ENCODE measurements at regions not wholly inside any gene's neighbourhood (a gene's known extent, or its start where the extent isn't known, plus 50 kb on each side); places are given as distances from the start of the nearest gene placed in this dataset.

DNA sequence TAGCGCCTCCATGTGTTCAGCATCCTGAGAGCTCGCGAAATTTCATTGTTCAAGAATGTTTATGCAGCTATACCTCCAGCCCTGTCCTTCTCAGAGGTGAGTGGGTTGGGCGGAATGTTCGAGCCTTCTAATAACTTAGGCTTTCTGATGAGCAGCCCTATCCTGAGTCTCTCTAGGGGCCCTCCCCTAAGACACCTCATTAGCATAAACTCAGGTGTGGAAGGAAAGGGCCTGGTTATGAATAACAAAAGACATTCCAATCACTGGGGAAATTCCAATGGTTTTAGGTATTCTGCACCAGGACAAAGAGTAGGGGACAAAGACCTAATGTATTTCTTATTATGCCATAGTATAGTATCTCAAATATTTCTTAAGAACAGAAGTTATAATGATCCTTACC is 138.1 kb upstream of the PDZRN3 start:
- DNase-seq (ENCODE audit: low spot score): no peak

DNA sequence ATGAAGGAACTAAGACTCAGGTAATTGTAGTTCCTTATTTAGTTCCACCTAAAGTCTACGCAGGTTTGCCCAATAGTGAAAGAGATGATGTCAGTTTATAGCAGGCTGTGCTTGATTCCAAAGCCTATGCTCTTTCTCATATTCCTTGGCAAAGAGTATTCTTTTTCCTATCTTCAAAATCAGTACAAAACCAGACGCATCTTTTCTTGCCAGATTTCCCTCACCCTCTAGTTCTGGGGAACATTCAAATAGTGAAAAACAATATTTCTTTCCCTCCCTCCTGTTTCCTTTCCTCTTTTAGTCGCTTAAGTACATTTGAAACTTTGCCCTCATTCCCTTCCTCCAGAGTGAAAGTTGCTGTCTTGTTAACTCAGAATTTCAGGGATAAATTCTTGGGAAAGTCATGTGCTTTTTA is 134.6 kb upstream of the PDZRN3 start:
- no peak for DNase-seq (ENCODE audit: low spot score)

DNA sequence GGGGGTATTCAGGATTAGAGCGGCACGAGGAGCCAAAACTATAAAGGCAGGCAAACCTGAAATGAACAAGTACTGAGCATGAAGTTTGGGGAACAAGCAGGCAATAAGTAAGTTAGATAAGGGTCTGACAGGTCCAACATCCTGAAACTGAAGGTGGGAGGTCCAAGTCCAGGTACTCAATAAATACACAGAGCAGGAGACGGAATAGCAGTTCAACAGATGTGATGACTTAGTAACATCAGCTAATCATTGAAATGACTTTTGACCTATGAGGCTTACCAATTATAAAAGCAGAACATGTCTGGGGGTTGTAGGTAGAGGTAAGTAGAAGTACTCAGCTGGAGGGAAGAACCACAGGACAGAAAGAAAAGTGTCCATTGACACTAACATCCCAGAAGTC is 132.8 kb upstream of the PDZRN3 start:
- no peak for DNase-seq (ENCODE audit: low spot score)

DNA sequence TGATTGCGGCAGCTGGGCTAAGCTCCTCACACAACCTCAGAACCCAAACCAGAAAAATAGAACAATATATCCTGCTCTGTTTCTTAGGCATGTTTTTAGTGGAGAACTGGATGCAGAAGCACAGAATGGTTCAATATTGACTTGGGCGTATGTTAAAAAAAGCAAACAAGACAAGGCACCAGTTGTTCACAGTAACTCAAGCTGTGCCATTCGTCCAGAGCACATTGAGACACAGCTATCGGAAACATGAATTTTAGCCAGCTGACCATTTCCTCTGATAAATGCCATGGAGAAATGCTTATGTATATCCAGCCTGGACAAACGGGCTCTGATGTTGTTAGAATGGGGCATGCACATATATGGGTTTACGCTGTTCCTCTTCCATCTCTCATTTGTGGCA is 129.2 kb upstream of the PDZRN3 start:
- DNase-seq (ENCODE audit: low spot score): no peak

DNA sequence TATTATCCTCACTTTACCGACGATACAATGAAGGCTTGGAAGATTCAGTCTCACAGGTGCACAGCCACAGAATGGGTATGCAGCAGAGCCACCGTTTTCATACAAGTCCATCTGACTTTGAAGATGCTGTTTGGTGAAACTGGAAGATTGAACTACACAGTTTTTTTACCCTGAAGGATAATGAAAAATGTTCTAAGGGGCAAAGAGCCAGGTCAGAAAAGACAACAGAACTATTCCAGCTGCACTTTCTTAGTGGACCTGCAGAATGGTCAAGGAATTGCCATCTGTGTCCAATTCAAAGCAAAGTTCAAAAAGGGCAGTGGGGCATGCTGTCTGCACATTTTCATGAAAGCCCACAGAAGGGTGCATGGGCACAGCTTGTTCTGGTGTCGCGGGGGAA is 127.6 kb upstream of the PDZRN3 start:
- DNase-seq (ENCODE audit: low spot score): no peak

DNA sequence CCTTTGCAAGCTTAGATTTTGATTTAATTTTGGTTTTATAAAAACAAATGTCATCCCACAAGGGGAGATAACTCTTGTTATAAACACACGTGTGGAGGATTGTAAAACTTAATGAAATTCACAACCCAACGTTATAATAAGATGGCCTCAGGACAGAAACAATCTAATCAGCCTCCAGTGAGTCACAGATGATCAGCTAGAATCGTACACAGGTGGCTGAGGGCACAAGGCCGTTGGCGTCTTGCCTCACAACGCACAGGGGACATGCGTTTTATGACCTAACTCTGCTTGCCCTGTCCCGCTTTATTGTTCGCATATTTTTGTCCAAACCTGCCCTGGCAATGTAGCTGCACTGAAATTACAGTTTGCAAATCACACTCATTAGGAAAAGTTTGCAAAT is 121.9 kb upstream of the PDZRN3 start:
- no peak for DNase-seq (ENCODE audit: low spot score)

DNA sequence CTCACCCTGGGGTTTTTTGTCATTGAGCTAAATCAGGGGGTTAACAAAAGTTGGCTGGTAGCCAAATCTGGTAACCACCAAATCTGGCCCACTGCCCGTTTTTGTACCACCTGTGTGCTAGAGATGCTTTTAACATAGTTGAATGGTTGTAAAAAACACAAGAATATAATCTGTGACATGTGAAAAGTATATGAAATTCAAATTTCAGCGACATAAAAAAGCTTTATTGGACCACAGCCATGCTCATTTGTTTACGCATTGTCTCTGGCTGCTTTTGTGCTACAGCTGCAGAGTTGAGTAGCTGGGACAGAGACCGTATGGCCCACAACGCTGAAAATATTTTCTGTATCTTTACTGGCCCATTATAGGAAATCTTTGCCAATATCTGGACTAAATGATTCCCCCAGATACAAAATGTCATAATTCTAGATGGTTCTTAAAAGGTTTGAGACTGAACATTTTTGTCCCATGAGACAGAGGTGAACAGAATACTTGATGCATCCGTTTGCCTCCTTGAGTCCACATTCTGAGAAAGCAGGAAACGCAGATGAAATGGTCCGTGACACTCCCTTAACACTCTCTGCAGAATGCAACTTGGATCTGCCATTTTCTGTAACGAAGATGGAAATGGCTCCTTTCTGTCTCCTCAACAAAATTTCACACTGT is 120.9 kb upstream of the PDZRN3 start:
- no peak for DNase-seq (ENCODE audit: low spot score)

DNA sequence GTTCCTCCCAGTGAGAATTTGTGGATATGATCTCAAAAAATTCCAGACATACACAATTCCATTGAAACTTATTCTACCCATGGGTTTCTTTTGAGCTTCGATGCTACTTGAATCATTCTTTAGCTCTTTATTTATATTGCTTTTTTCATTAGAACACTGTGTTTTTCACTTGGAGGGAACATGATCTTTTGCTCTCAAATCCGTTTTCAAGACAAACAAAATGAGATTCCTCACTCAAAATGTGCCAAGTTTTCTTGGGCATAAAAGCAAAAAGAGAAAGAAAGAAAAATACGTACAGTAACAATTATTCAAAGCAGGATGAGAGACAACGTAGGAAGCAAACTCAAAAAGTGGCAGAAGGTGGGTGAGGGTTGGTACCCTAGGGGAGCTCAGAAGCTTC is 118.8 kb upstream of the PDZRN3 start:
- no peak for DNase-seq (ENCODE audit: low spot score)

DNA sequence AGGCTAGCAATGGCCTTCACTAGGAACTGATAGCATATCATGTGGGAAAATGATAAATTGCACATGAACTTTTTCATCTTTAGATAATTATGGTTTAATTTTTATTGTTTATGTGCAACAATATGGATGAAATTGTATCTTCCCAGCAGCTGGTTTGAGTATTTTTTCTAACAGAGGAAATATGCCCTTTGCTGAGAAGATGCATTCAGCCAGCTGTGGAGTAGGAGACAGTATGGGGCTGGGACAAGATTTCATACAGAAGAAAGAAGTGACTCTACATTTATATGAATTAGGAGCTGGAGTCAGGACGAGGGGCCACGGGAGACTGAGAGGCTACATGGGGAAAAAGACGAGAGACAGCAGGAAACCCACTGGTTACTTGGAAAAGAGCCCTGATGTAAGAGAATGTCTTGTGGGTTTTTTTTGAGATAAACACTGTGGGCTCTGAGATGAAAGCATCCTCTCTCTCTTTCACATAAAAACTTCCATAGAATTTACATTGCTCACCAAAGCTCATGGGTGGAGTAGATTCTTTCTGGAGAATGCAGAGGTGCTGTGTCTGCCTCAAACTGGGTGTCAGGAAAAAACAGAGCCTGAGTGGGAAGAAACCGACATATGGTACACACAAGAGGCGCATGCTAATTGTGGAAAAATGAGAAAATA is 115.2 kb upstream of the PDZRN3 start:
- no peak for DNase-seq (ENCODE audit: low spot score)

DNA sequence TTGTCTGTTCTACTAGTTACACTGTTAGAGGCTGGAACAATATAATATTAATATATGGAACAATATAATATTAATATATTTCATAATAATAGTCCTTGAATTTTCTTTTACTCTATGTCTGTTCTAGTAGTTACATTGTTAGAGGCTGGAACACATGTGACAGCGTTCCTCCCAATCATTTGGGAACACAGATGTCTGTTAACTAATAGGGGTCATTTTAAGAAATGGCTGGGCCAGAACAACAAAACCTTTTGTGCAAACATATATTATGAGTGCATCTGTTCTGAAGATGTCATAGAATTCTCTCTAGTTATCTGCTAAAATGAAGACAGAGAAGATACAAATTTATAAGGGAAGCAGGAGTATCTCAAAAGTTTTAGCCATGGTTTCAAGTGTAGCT is 114.0 kb upstream of the PDZRN3 start:
- DNase-seq (ENCODE audit: low spot score): no peak

DNA sequence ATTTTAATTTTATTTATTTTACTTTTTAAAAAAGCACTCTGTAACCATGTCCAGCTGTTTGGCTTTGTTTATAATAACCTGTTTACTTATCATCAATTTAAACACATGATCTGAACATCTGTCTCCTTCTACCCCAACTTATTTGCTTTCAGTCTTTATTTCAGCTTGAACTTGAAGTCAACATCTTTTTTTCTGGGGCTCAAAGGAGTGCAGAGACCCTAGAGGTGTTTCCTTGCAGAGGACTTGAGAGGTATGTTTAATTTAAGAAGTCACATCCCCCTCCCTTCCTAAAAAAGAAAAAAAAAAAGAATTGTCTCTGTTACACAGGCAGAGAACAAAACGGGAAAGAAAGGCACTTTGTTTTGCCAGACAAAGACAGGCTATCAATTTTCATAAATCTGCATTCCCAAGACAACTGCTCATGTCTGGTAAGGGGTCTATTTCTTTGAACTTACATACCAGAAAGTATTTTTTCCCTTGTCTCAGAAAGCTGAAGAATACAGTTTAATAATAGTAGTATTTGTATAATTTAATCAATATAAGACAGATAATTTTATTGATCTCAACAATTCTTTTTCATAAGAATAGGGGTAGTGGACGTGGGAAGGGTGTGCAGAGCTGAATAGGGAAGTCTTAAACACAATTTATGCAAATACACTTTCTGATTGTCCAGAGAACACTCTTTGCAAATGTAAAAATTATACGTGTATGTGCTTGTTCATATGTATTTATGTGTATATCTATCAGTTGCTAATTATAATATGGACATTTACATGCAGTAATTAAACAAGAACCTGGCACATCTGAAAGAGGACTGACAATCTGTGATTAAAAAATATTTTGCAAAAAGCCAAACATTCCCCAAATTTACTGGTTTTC is 109.7 kb upstream of the PDZRN3 start:
- DNase-seq (ENCODE audit: low spot score): no peak

DNA sequence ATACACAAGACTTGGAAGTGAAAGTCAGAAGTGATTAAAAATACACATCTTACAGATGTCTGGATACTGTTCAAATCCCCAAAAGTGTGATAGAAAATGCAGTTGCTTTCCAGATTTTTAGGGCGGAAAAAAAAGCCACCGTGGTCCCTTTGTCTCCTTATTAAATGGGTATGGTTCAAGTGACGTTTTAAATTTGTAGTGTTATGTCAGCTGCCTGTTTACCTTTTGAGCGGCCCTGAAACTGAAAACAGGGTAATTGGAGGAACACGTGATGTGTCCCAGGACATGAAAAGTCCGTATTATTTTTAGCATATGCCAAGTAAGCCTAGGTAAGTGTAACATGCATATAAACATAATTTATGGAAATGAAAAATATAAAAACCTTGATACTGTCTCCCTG is 109.0 kb upstream of the PDZRN3 start:
- no peak for DNase-seq (ENCODE audit: low spot score)

DNA sequence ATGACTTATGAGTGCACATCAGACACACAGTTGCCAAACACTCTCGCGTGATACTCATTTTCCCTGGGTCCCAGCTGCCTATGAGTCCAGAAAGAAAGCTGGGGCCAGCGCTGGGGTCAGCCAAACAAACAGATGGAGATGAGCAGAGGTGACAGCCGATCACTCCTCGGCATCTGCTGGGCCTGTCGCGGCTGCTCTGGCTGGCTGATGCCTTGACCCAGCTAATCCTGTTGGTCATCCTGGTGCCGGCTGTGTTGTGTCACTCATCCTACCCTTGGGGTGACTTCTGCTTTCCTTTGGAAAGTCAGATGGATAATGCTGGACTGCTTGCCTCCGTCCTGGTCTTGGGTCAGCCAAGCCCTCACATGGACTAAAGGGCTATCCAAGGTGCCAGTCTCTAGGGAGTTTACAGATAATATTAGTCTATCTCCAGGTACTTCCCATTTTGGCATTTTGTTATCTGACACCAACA is 105.3 kb upstream of the PDZRN3 start:
- DNase-seq (ENCODE audit: low spot score): peak; percentile 32

DNA sequence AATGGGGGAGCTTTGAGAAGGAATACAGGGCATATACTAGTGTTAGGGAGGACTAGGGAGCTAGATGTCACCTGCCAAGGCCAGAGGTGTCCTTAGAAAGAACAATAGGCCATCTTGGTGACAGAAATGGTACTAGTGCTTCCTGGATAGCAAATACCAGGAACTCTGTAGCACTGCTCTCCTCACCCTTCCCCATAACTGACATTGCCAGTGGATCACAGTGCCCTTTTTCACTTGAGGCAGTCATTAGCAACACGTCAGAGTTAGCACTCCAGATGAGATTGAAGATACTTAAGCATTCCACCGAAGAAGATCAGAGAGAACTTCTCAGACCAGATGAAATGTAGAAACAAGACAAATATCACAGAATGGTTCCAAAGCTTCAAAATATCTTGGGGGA is 103.1 kb upstream of the PDZRN3 start:
- DNase-seq (ENCODE audit: low spot score): no peak

DNA sequence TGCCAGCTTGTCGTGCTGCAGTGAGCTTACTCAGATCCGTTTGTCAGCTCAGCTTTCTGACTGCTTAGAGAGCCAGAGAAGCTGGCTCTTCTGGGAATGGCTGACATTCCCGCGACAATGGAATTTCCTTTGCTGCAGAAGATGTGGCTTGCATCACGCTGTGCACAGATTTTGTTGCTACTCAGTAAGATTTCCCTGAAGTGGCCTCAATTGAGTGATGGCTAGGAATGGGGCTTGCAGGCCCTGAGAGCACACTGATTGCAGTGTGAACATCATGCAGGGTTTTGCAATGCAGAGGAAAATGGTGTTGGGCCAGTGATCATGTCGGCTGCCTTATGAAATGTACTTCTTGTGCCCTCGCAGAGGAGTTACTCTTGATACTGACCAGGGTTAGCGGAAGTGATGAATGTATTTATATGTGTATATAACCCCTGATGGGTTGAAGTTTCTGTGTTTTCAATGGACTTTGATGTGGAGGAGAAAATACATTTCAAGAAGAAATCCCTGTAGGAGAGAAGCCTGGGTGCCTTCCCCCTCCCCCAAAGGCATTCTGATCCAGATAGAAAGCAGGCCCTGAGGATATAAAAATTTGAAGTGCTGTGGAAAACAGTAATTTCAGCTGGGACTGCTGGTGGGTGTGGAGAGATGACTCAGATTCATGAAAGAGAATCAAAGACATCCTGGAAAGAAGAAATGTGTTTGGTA is 102.5 kb upstream of the PDZRN3 start:
- peak; percentile 7 for DNase-seq (ENCODE audit: low spot score)

DNA sequence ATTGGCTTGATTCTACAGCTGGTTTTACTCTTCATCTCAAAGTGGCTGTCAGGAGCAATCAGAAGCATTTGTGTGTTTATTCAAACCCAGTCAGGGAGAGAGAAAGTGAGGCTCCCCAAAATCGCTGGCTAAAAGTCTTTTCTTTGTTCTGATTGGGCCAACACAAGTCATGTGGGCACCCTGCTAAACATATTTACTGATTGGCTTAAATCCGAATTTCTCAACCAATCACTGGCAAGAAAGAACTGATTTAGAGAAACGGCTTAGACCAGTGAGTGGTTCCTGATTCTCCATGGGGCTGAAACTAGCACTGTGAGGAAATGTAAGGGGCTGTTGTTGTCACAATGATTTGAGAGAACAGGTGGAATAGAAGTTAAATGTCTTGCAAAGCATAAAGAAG is 98.9 kb upstream of the PDZRN3 start:
- DNase-seq (ENCODE audit: low spot score): no peak

DNA sequence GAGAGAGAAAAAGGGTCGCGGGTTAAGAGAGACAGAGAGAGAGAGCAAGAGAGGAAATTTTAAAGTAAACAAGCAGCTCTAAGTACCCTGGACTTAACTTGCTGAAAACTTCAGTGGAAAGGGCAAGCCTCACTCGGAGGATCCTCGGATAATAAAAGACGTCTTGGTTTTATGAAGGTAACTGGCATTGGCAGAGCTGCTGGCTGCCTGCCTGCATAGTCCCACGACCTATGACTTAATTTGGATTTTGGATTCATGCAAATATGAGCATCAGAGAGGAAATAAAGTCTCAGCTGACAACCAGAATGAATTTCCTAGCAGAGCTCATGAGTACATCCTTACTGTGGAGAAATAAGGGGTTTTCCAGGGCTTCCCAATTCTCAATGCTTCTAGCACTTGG is 95.1 kb upstream of the PDZRN3 start:
- DNase-seq (ENCODE audit: low spot score): no peak

DNA sequence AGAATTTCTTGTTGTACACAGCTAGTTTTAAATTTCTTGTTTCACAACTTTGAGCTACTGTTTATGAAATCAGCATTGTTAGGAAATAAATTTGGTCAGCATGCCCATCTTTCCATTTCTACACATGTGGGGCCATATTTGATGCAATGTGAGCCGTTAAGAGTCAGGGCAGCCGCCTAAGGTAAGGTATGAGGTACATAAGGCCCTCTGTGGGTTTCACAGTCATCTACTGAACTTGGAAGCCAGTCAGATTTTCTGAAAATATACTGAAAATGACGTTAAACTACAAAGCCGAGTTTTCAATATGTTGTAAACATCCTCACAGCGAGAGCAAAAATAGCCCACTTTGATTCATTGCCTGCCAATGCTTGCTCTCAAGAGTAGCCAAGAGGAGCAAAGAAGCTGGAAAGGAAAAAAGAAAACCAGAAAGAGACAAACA is 94.7 kb upstream of the PDZRN3 start:
- DNase-seq (ENCODE audit: low spot score): no peak

DNA sequence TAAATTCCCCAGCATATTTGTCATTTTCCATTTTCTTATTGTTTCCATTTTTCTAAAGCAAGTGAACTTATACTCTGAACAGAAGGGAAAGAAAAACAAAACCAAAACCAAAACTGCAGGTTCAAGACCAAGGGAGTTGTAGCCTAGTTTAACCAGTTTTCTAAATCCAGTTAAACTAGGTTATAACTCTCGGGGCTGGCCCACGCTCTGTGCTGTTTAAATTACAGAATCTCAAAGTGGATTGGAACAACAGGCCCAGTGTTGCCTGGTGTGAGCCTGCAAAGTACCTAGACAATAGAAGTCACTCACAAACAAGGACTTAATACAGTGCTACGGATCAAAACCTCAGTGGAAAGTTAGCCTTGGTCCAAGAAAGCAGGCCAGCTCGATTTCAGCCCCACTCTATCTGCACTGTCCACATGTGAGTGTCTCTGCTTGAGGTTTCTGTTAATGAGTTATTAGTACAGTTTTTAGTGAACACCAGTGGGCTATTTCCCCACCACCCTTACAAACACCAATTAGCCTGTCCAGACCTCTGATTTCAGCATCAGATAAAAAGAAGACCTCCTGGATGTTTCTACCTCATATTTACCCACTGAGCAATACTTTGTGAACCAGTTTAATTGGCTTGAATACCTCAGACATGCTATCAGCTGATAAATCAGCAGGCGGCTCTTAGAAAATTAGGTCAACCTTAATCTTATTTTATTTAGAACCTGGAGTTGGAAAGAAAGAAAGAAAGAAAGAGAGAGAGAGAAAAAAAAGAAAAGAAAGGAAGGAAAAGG is 93.8 kb upstream of the PDZRN3 start:
- DNase-seq (ENCODE audit: low spot score): peak; percentile 67

DNA sequence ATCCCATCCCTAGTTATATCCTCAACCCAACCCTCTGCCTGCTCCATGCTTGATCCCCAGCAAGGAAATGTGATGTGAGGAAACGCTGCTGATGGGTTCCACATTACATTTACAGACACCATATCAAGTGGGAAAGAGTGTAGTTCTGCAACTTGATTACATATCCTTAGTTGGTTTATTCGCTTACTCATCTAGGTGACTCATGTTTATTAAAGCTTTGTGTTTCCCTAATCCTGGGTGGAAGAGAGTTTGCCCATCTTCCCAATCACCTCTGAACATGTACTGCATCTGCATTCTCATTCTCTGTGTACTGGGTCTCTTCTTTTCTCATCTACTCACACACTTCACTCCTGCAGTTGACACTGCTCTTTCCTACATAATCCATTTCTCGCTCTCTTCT is 91.7 kb upstream of the PDZRN3 start:
- no peak for DNase-seq (ENCODE audit: low spot score)

DNA sequence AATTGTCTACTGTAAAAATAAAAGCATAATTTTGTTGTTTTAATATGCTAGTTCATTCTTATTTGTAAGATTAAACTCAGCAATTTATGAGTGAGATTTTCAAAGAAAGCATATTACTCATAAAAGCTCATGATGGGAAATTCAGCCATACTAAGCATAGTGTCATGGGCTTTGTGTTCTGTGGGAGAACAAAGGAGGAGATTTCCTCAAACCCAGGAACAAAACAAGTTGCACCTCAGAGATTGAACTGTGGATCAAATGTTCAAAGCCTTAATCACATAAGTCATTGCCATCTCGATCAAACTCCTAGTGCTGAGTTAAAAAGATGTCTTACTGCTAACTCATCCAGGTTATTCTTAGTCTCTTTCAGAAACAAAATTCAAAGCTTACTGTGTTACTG is 85.6 kb upstream of the PDZRN3 start:
- DNase-seq (ENCODE audit: low spot score): no peak
